ENCODE measurements at regions not wholly inside any gene's neighbourhood (a gene's known extent, or its start where the extent isn't known, plus 50 kb on each side); places are given as distances from the start of the nearest gene placed in this dataset.

GRCh38 chr6:169337886-169338445 lies 84.3 kb upstream of the THBS2 start:
- peaks cover 19% of the 10 kb centered on the region for H3K4me1 Mint-ChIP-seq
- H3K4me3 Mint-ChIP-seq, result no peak overlapping the region
- H3K27me3 Mint-ChIP-seq (ENCODE audit: insufficient read depth, low read depth, poor library complexity), result peaks cover 6% of the 10 kb centered on the region
- H3K4me2 ChIP-seq, result no peak overlapping the region
- H3K79me2 ChIP-seq (replicated peaks; ENCODE audit: insufficient read depth), result no peaks in the 10 kb centered on the region
- no peaks in the 10 kb centered on the region for H3K36me3 Mint-ChIP-seq (ENCODE audit: low read depth)
- no peaks in the 10 kb centered on the region for H3K9me2 ChIP-seq (ENCODE audit: insufficient read depth)
- no peaks in the 10 kb centered on the region for H4K20me1 ChIP-seq (replicated peaks; ENCODE audit: insufficient read depth)
- peaks cover 14% of the 10 kb centered on the region for H3K4me1 ChIP-seq (ENCODE audit: insufficient read depth)
- H3K36me3 ChIP-seq (ENCODE audit: insufficient read depth), result no peaks in the 10 kb centered on the region
- no peaks in the 10 kb centered on the region for H3F3A ChIP-seq (replicated peaks; ENCODE audit: low read depth)
- H3K27ac ChIP-seq (ENCODE audit: low read depth), result no peak overlapping the region
- no peaks in the 10 kb centered on the region for H3K9me3 Mint-ChIP-seq
- no peaks in the 10 kb centered on the region for H3K27me3 ChIP-seq (ENCODE audit: insufficient read depth)
- H3K27ac Mint-ChIP-seq, result no peak overlapping the region
- H3K4me3 ChIP-seq, result no peak overlapping the region
- DNase-seq (ENCODE audit: low spot score) (no peak), ATAC-seq (no peak)
- TF ChIP-seq POLR2AphosphoS5 (IDR thresholded peaks at IDR 0.05; ENCODE audit: low read depth) (no peak), ZNF331 (CRISPR knock-in tag; IDR thresholded peaks at IDR 0.05; ENCODE audit: low read depth) (no peak), NANOG (IDR thresholded peaks at IDR 0.05; ENCODE audit: borderline replicate concordance) (no peak), ETS1 (IDR thresholded peaks at IDR 0.05) (no peak), JUNB (IDR thresholded peaks at IDR 0.05; ENCODE audit: unreplicated experiment) (no peak), EZH2 (IDR thresholded peaks at IDR 0.05; ENCODE audit: low read depth, unreplicated experiment) (no peak), ZNF114 (CRISPR knock-in tag; IDR thresholded peaks at IDR 0.05) (no peak), REST (IDR thresholded peaks at IDR 0.05; ENCODE audit: unreplicated experiment) (no peak)
- TF ChIP-seq, protein P1, sequence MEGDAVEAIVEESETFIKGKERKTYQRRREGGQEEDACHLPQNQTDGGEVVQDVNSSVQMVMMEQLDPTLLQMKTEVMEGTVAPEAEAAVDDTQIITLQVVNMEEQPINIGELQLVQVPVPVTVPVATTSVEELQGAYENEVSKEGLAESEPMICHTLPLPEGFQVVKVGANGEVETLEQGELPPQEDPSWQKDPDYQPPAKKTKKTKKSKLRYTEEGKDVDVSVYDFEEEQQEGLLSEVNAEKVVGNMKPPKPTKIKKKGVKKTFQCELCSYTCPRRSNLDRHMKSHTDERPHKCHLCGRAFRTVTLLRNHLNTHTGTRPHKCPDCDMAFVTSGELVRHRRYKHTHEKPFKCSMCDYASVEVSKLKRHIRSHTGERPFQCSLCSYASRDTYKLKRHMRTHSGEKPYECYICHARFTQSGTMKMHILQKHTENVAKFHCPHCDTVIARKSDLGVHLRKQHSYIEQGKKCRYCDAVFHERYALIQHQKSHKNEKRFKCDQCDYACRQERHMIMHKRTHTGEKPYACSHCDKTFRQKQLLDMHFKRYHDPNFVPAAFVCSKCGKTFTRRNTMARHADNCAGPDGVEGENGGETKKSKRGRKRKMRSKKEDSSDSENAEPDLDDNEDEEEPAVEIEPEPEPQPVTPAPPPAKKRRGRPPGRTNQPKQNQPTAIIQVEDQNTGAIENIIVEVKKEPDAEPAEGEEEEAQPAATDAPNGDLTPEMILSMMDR (conservative IDR thresholded peaks at IDR 0.05; ENCODE audit: low read depth in 2 of 2), result no peak
- 0 out of 2 replicates have a peak overlapping the region, but pooled peaks have one; percentile 18 for H2AFZ ChIP-seq

DNA sequence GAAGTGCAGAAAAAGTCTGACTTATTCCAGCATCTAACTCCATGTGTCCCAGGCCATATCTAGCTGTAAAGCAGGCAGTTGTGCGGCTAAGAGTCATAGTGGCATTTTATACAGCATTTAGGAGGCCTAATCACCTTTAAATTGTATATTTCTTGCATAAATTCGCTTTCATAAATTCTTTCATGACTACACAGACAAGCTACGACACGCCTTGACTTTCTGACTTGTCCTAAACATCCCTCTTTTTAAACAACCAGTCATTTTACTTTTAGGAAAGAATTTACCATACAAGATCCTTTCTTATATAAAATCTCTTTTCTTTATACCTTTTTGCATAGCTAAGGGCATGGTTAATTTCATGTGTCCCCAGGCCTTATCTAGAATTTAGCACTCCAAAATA lies 81.7 kb upstream of the THBS2 start:
- TF ChIP-seq ZNF114 (CRISPR knock-in tag; IDR thresholded peaks at IDR 0.05), result no peak
- TF ChIP-seq ZNF331 (CRISPR knock-in tag; IDR thresholded peaks at IDR 0.05; ENCODE audit: low read depth), result no peak
- no peak for TF ChIP-seq STAT1 (IDR thresholded peaks at IDR 0.05; ENCODE audit: unreplicated experiment)
- no peak for TF ChIP-seq EZH2phosphoT487 (IDR thresholded peaks at IDR 0.05; ENCODE audit: unreplicated experiment)
- no peak for TF ChIP-seq REST (IDR thresholded peaks at IDR 0.05; ENCODE audit: unreplicated experiment)
- no peak for TF ChIP-seq CREB1 (CRISPR knock-in tag; IDR thresholded peaks at IDR 0.05; ENCODE audit: low read depth)
- no peak for ATAC-seq
- Histone ChIP-seq H4K20me1 (replicated peaks; ENCODE audit: insufficient read depth) (no peaks in the 10 kb centered on the region), H3K79me2 (replicated peaks; ENCODE audit: insufficient read depth) (no peaks in the 10 kb centered on the region), H3K27me3 (ENCODE audit: insufficient read depth) (no peaks in the 10 kb centered on the region), H2AFZ (no peak overlapping the region), H3F3A (replicated peaks; ENCODE audit: low read depth) (no peaks in the 10 kb centered on the region), H3K4me1 (ENCODE audit: insufficient read depth) (peaks cover 14% of the 10 kb centered on the region), H3K4me3 (no peak overlapping the region), H3K27ac (ENCODE audit: low read depth) (no peak overlapping the region), H3K36me3 (ENCODE audit: insufficient read depth) (no peaks in the 10 kb centered on the region), H3K9me2 (ENCODE audit: insufficient read depth) (no peaks in the 10 kb centered on the region), H3K4me2 (no peak overlapping the region)
- Mint-ChIP-seq H3K4me1 (peaks cover 19% of the 10 kb centered on the region), H3K27me3 (ENCODE audit: insufficient read depth, low read depth, poor library complexity) (peaks cover 6% of the 10 kb centered on the region), H3K4me3 (no peak overlapping the region), H3K27ac (no peak overlapping the region), H3K36me3 (ENCODE audit: low read depth) (no peaks in the 10 kb centered on the region), H3K9me3 (no peaks in the 10 kb centered on the region)
- no peak for DNase-seq (ENCODE audit: low spot score)

All from GM23338 (cell line).